Colonic mucosa (tissue), 4 donors: ENCODE measurements at regions not wholly inside any gene's neighbourhood (a gene's known extent, or its start where the extent isn't known, plus 50 kb on each side); places are given as distances from the start of the nearest gene placed in this dataset.
A peak's percentile ranks its signal among the peaks of the same experiment; 100 is the strongest.

ENCODE experiments used
- DNase-seq: peaks from one replicate; pipeline ENCODE4 v3.0.0-alpha.2; 2020
- H3K27ac ChIP-seq: fragments of 200-600 bp; one replicate; pipeline ENCODE4 v1.8.0; 2021
- H3K27me3 ChIP-seq: fragments of 200-600 bp; one replicate; pipeline ENCODE4 v1.8.0; 2021
- H3K36me3 ChIP-seq: fragments of 200-600 bp; one replicate; pipeline ENCODE4 v1.8.0; 2021
- H3K4me1 ChIP-seq: fragments of 200-600 bp; one replicate; pipeline ENCODE4 v1.8.0; 2021; ENCODE audit warnings: mild to moderate bottlenecking
- H3K4me3 ChIP-seq: fragments of 200-600 bp; one replicate; pipeline ENCODE4 v1.8.0; 2021
- H3K9ac ChIP-seq, 2 donors: one replicate each; pipeline ENCODE4 v1.7.0; 2013; ENCODE audit warnings: control low read depth in 2 of 2, low read depth in 2 of 2, low read length in 2 of 2
- H3K9me3 ChIP-seq: fragments of 200-600 bp; one replicate; pipeline ENCODE4 v1.8.0; 2021
- intact Hi-C: fragments of 100-400 bp; cut with DNase I; formaldehyde crosslinking; loops from one replicate; pipeline ENCODE4 v1.14.1; 2022
- TF ChIP-seq, protein P1 (sequence below): fragments of 200-600 bp; IDR thresholded peaks from one replicate; pipeline ENCODE4 v1.8.0; 2022; ENCODE audit warnings: antibody characterized with exemption, mild to moderate bottlenecking
- donor health status: healthy.
- donor health status: DM: no; HTN: no; CAD: no.
- donor health status: DM: no; HTN: no; CAD: no.

GRCh38 chr1:58836408-58836807 is 52.6 kb upstream of the JUN start:
- TF ChIP-seq, protein P1, sequence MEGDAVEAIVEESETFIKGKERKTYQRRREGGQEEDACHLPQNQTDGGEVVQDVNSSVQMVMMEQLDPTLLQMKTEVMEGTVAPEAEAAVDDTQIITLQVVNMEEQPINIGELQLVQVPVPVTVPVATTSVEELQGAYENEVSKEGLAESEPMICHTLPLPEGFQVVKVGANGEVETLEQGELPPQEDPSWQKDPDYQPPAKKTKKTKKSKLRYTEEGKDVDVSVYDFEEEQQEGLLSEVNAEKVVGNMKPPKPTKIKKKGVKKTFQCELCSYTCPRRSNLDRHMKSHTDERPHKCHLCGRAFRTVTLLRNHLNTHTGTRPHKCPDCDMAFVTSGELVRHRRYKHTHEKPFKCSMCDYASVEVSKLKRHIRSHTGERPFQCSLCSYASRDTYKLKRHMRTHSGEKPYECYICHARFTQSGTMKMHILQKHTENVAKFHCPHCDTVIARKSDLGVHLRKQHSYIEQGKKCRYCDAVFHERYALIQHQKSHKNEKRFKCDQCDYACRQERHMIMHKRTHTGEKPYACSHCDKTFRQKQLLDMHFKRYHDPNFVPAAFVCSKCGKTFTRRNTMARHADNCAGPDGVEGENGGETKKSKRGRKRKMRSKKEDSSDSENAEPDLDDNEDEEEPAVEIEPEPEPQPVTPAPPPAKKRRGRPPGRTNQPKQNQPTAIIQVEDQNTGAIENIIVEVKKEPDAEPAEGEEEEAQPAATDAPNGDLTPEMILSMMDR: no peak
- H3K9ac ChIP-seq: no peak overlapping the region
- intact Hi-C loops: no loop called here

DNA sequence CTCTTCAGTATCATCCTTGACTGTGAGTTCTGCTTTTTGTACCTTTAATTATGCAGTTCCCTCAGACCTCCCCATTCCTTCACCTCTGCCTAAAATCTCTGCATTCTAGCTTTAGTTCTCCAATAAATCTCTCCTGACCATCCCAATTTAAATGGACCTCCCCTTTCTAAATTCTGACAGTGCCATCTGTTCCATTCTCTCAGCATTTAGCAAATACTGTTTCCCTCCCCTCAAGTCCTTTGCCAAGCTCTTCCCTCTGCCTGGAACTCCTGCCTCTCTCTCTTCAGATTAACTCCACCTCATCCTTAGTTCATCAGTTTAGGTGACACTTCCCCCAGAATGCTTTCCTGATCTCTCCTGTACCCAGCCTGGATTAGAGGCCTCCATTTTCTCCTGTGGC is 54.0 kb upstream of the JUN start:
- H3K27ac ChIP-seq: no peak overlapping the region
- H3K4me3 ChIP-seq: no peak overlapping the region
- intact Hi-C loops: no loop called here
- H3K36me3 ChIP-seq: no peaks in the 10 kb centered on the region
- TF ChIP-seq, protein P1: no peak
- no peak overlapping the region for H3K9ac ChIP-seq
- no peaks in the 10 kb centered on the region for H3K9me3 ChIP-seq
- no peaks in the 10 kb centered on the region for H3K27me3 ChIP-seq
- DNase-seq: no peak
- no peaks in the 10 kb centered on the region for H3K4me1 ChIP-seq

More at GRCh38 chr1:58836408-58836807, 52.6 kb upstream of the JUN start:
- H3K4me1 ChIP-seq: no peaks in the 10 kb centered on the region
- no peaks in the 10 kb centered on the region for H3K27me3 ChIP-seq
- no peak overlapping the region for H3K4me3 ChIP-seq
- no peaks in the 10 kb centered on the region for H3K9me3 ChIP-seq
- DNase-seq: no peak
- no peak overlapping the region for H3K27ac ChIP-seq
- no peaks in the 10 kb centered on the region for H3K36me3 ChIP-seq

DNA sequence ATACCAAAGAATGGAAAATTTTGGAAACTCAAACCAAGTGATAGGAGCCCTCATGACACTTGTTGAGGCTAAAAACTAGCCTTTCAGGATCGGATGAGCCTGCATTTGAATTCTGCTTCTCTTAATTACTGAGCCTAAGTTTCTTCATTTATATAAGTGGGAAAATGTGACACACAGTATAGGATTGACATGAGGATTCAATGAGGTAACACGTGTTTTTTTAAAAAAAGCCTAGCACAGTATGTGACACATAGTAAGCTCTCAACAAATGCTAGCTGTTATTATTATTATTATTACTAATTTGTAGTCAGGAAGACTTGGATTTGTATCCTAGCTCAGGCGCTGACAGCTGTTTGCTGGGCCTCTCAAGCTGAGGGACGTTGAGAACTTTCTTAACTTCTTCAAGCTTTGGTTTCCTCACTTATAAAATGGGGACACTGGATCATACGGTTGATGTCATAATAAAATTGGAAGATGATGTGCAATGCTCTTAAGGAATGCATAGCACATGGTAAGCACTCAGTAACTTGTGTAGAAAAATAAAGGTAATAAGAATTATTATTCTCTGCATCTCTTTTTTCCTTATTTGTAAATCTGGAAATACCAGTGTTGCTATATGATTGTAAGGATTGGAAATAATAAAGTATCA is 55.4 kb upstream of the JUN start:
- DNase-seq: no peak
- Histone ChIP-seq H3K9me3 (no peaks in the 10 kb centered on the region), H3K4me1 (no peaks in the 10 kb centered on the region), H3K9ac (no peak overlapping the region), H3K36me3 (no peaks in the 10 kb centered on the region), H3K27me3 (no peaks in the 10 kb centered on the region), H3K27ac (no peak overlapping the region), H3K4me3 (no peak overlapping the region)
- TF ChIP-seq, protein P1: no peak
- intact Hi-C loops: no loop called here

DNA sequence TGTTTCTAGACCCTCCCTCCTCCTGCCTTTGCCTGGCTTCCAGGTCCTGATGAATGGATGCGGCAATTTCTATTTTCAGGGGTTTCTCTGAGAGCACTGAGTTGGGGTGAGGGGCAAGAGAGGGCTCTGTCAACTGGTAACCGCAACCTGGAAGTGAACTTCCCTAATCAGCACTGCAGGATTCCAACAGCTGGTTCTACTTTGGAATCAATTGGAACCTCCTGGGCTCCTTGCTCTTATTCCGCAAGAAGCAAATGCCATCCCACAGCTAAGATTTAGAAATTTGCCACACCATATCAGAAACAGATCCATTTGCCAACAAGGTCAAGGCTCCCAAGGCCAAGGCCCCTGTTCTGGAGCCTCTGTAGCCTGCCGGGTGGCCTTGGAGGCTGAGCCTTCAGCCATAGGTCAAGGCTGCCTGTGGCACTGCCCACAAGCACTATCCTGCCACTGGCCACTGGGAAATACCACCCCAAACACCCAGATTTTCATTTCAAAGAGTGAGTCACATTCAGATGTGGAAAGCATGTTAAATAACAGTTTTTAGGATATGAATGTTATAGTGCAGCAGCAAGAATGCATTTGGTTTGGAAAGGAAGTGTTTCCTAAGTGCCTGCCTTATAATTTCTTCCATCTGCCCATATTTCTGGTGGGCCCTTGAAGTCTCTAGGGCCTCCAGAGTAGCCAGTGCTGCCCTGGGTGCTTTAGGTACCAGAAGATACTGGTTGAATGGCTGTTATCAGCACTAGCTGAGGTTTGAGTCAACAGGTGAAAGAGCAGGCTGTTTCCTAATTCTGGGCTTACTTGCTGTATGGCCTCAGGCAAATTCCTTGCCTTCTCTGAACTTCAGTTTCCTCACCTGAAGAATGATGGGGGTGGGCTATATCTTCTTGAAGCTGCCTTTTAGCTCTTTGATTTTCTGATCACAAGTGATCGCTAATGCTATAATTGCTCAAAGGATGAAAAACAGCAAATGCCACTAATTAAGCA is 56.3 kb upstream of the JUN start:
- Histone ChIP-seq H3K4me3 (no peak overlapping the region), H3K27ac (no peak overlapping the region), H3K27me3 (no peaks in the 10 kb centered on the region), H3K36me3 (no peaks in the 10 kb centered on the region), H3K9ac (no peak overlapping the region), H3K9me3 (no peaks in the 10 kb centered on the region), H3K4me1 (no peaks in the 10 kb centered on the region)
- no peak for DNase-seq
- intact Hi-C loops: no loop called here
- TF ChIP-seq, protein P1: no peak

GRCh38 chr1:58841455-58841854 is 57.6 kb upstream of the JUN start:
- no peaks in the 10 kb centered on the region for H3K4me1 ChIP-seq
- no peaks in the 10 kb centered on the region for H3K9me3 ChIP-seq
- no peak overlapping the region for H3K27ac ChIP-seq
- H3K36me3 ChIP-seq: no peaks in the 10 kb centered on the region
- TF ChIP-seq, protein P1: peak; percentile 32
- DNase-seq: peak; percentile 44
- intact Hi-C loops: no loop called here
- H3K9ac ChIP-seq: no peak overlapping the region
- no peak overlapping the region for H3K4me3 ChIP-seq
- no peaks in the 10 kb centered on the region for H3K27me3 ChIP-seq
